Fibroblast of lung (primary cell): ENCODE measurements at regions not wholly inside any gene's neighbourhood (a gene's known extent, or its start where the extent isn't known, plus 50 kb on each side); places are given as distances from the start of the nearest gene placed in this dataset.
A peak's percentile ranks its signal among the peaks of the same experiment; 100 is the strongest.

Source experiments
- DNase-seq, 2 donors: peaks; one replicate each; pipeline versions ENCODE4 v3.0.0 to v3.0.0-alpha.2; 2010; ENCODE audit warnings: low read depth in 2 of 2
- H2AFZ ChIP-seq: 2 replicates; pipeline ENCODE4 v1.5.1; 2012; ENCODE audit warnings: low read length, control low read depth, inconsistent platforms
- H3K27ac ChIP-seq: 2 replicates; pipeline ENCODE4 v1.5.1; 2011; ENCODE audit warnings: low read length, control low read depth; ENCODE audit not compliant: insufficient read depth
- H3K27me3 ChIP-seq: 2 replicates; pipeline ENCODE4 v1.5.1; 2011; ENCODE audit warnings: mild to moderate bottlenecking, low read length; ENCODE audit not compliant: control insufficient read depth, insufficient read depth
- H3K36me3 ChIP-seq: 2 replicates; pipeline ENCODE4 v1.5.1; 2011; ENCODE audit warnings: low read length; ENCODE audit not compliant: control insufficient read depth, insufficient read depth
- H3K4me1 ChIP-seq: 2 replicates; pipeline ENCODE4 v1.5.1; 2011; ENCODE audit warnings: low read length; ENCODE audit not compliant: control insufficient read depth, insufficient read depth; ENCODE audit errors: extremely low read depth
- H3K4me2 ChIP-seq: 2 replicates; pipeline ENCODE4 v1.5.1; 2011; ENCODE audit warnings: low read length, control low read depth; ENCODE audit not compliant: insufficient read depth; ENCODE audit errors: extremely low read depth
- H3K4me3 ChIP-seq, 4 experiments: fragments of 200-600 bp in 1 of 4; sonication (generic) in 1 of 4; replicated peaks in 1 of 4; 2 replicates each; pipeline ENCODE4 v1.5.1; 2011 to 2016; ENCODE audit warnings: low read length in 4 of 4, low read depth in 3 of 4, mild to moderate bottlenecking in 3 of 4, control low read depth in 2 of 4, inconsistent platforms in 1 of 4, mixed read lengths in 1 of 4; ENCODE audit not compliant: insufficient read depth in 1 of 4; ENCODE audit errors: control extremely low read depth in 1 of 4
- H3K79me2 ChIP-seq: 2 replicates; pipeline ENCODE4 v1.5.1; 2012; ENCODE audit warnings: mild to moderate bottlenecking, low read length, inconsistent platforms; ENCODE audit not compliant: control insufficient read depth, insufficient read depth
- H3K9ac ChIP-seq: 2 replicates; pipeline ENCODE4 v1.5.1; 2011; ENCODE audit warnings: mild to moderate bottlenecking, low read length, control low read depth; ENCODE audit not compliant: insufficient read depth
- H3K9me3 ChIP-seq: 2 replicates; pipeline ENCODE4 v1.5.1; 2012; ENCODE audit warnings: low read depth, low read length; ENCODE audit not compliant: control insufficient read depth, insufficient read depth
- H4K20me1 ChIP-seq: 2 replicates; pipeline ENCODE4 v1.5.1; 2011; ENCODE audit warnings: low read length; ENCODE audit not compliant: control insufficient read depth, insufficient read depth; ENCODE audit errors: extremely low read depth
- CTCF ChIP-seq, 2 donors: IDR thresholded peaks in 1 of 2; conservative IDR thresholded peaks in 1 of 2; 1 replicate in 1 of 2; 2 replicates in 1 of 2; pipeline ENCODE4 v1.5.1; 2011 to 2012; ENCODE audit warnings: low read length in 2 of 2, control low read depth in 1 of 2, inconsistent platforms in 1 of 2, low read depth in 1 of 2, mild to moderate bottlenecking in 1 of 2
- EZH2 ChIP-seq: IDR thresholded peaks from 2 replicates; pipeline ENCODE4 v1.5.1; 2012; ENCODE audit warnings: low read length, control low read depth, mild to moderate bottlenecking; ENCODE audit errors: missing control alignments

- Histone ChIP-seq H3K4me3 (no peak overlapping the region), H2AFZ (no peak overlapping the region), H3K36me3 (no peaks in the 10 kb centered on the region), H3K4me2 (no peak overlapping the region), H3K9me3 (no peaks in the 10 kb centered on the region), H3K4me1 (peaks cover 2% of the 10 kb centered on the region), H3K9ac (no peak overlapping the region), H3K27me3 (no peaks in the 10 kb centered on the region), H3K27ac (no peak overlapping the region), H3K79me2 (no peaks in the 10 kb centered on the region), H4K20me1 (no peaks in the 10 kb centered on the region)
- TF ChIP-seq CTCF (conservative IDR thresholded peaks at IDR 0.05 in 1 of 2, IDR thresholded peaks at IDR 0.05 in 1 of 2; ENCODE audit: low read depth in 1 of 2, low read length in 2 of 2) (no peak), EZH2 (no peak)
- DNase-seq, result no peak
These were observed 206.1 kb upstream of the PROK2 start for GRCh38 chr3:71991046-71991445.

DNA sequence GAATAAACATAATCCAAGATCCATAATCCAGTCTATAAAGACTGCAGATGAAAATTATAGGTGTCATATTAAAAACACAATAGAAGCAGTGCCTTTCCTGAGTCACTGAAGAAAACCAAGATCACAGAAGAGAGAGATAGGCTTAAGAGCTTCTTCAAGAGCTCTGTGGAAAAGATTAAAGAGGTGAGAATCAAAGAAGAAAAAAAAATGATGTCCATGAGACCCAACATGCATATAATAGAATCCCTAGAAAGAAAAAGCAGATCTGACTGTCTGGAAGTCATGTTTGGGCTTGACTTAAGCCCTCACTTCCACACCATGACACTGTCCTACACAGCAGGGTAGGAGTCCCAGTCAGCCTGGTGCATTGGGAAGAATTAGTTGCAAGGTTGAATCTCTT, 205.6 kb upstream of the PROK2 start:
- Histone ChIP-seq H3K9ac (no peak overlapping the region), H3K4me3 (no peak overlapping the region), H2AFZ (no peak overlapping the region), H3K27ac (no peak overlapping the region), H3K36me3 (no peaks in the 10 kb centered on the region), H3K9me3 (no peaks in the 10 kb centered on the region), H3K4me2 (no peak overlapping the region), H3K27me3 (no peaks in the 10 kb centered on the region), H4K20me1 (no peaks in the 10 kb centered on the region), H3K4me1 (peaks cover 2% of the 10 kb centered on the region), H3K79me2 (no peaks in the 10 kb centered on the region)
- DNase-seq, result no peak
- no peak for TF ChIP-seq EZH2
- TF ChIP-seq CTCF (conservative IDR thresholded peaks at IDR 0.05 in 1 of 2, IDR thresholded peaks at IDR 0.05 in 1 of 2; ENCODE audit: low read depth in 1 of 2, low read length in 2 of 2), result no peak

- TF ChIP-seq EZH2 (no peak), CTCF (conservative IDR thresholded peaks at IDR 0.05 in 1 of 2, IDR thresholded peaks at IDR 0.05 in 1 of 2; ENCODE audit: low read depth in 1 of 2, low read length in 2 of 2) (no peak)
- no peaks in the 10 kb centered on the region for H3K27me3 ChIP-seq
- no peak overlapping the region for H3K4me3 ChIP-seq
- H3K9me3 ChIP-seq, result no peaks in the 10 kb centered on the region
- H3K36me3 ChIP-seq, result no peaks in the 10 kb centered on the region
- no peaks in the 10 kb centered on the region for H4K20me1 ChIP-seq
- no peak overlapping the region for H2AFZ ChIP-seq
- H3K9ac ChIP-seq, result no peak overlapping the region
- no peaks in the 10 kb centered on the region for H3K79me2 ChIP-seq
- no peak overlapping the region for H3K27ac ChIP-seq
- peak; percentile 17 to 45 for DNase-seq
- H3K4me1 ChIP-seq, result peaks cover 2% of the 10 kb centered on the region
- no peak overlapping the region for H3K4me2 ChIP-seq
These were observed 204.2 kb upstream of the PROK2 start for GRCh38 chr3:71989165-71989564.
